ENCODE measurements at regions not wholly inside any gene's neighbourhood (a gene's known extent, or its start where the extent isn't known, plus 50 kb on each side); places are given as distances from the start of the nearest gene placed in this dataset.
"Not testable (repeated sequence)": the region's sequence is repeated elsewhere in the genome, so short reads cannot be mapped to it uniquely, and the experiment has no call there.

GRCh38 chr12:38424436-38424835 is 107.9 kb downstream of the ALG10B start:
- Histone ChIP-seq H3K9ac (ENCODE audit: low read length) (no peak overlapping the region), H3K4me3 (ENCODE audit: low read depth, low read length, poor library complexity, severe bottlenecking) (no peak overlapping the region), H4K20me1 (ENCODE audit: insufficient read depth, low read length) (no peaks in the 10 kb centered on the region), H3K27me3 (ENCODE audit: insufficient read depth, low read length) (no peaks in the 10 kb centered on the region), H3K4me2 (ENCODE audit: low read length) (no peak overlapping the region), H3F3A (ENCODE audit: insufficient read depth, low read length) (no peaks in the 10 kb centered on the region), H3K9me3 (ENCODE audit: low read length) (no peaks in the 10 kb centered on the region), H3K27ac (ENCODE audit: low read depth, low read length, poor library complexity, severe bottlenecking) (no peak overlapping the region), H2AFZ (ENCODE audit: low read length) (no peak overlapping the region), H3K79me2 (ENCODE audit: insufficient read depth, low read length) (no peaks in the 10 kb centered on the region), H3K4me1 (ENCODE audit: insufficient read depth, low read length, severe bottlenecking) (no peaks in the 10 kb centered on the region), H3K9me2 (ENCODE audit: low read depth, low read length) (no peaks in the 10 kb centered on the region), H3K36me3 (ENCODE audit: insufficient read depth, low read length) (no peaks in the 10 kb centered on the region)
- no peak for TF ChIP-seq CTCF (IDR thresholded peaks at IDR 0.05; ENCODE audit: low read length)
- TF ChIP-seq EZH2 (IDR thresholded peaks at IDR 0.05; ENCODE audit: borderline replicate concordance, low read length): no peak

- Histone ChIP-seq H3F3A (ENCODE audit: insufficient read depth, low read length) (no peaks in the 10 kb centered on the region), H3K4me1 (ENCODE audit: insufficient read depth, low read length, severe bottlenecking) (no peaks in the 10 kb centered on the region)
- TF ChIP-seq EZH2 (IDR thresholded peaks at IDR 0.05; ENCODE audit: borderline replicate concordance, low read length) (no peak), CTCF (IDR thresholded peaks at IDR 0.05; ENCODE audit: low read length) (no peak)
Measured at GRCh38 chr12:38427442-38427841, 110.9 kb downstream of the ALG10B start.

GRCh38 chr12:38431921-38432320 is 115.3 kb downstream of the ALG10B start:
- H3K4me2 ChIP-seq (ENCODE audit: low read length): no peak overlapping the region
- no peaks in the 10 kb centered on the region for H3K79me2 ChIP-seq (ENCODE audit: insufficient read depth, low read length)
- no peaks in the 10 kb centered on the region for H3K9me2 ChIP-seq (ENCODE audit: low read depth, low read length)
- H3K36me3 ChIP-seq (ENCODE audit: insufficient read depth, low read length): no peaks in the 10 kb centered on the region
- no peak overlapping the region for H3K9ac ChIP-seq (ENCODE audit: low read length)
- H3K27ac ChIP-seq (ENCODE audit: low read depth, low read length, poor library complexity, severe bottlenecking): no peak overlapping the region
- H3F3A ChIP-seq (ENCODE audit: insufficient read depth, low read length): no peaks in the 10 kb centered on the region
- no peaks in the 10 kb centered on the region for H4K20me1 ChIP-seq (ENCODE audit: insufficient read depth, low read length)
- no peak overlapping the region for H3K4me3 ChIP-seq (ENCODE audit: low read depth, low read length, poor library complexity, severe bottlenecking)
- H3K27me3 ChIP-seq (ENCODE audit: insufficient read depth, low read length): no peaks in the 10 kb centered on the region
- H3K9me3 ChIP-seq (ENCODE audit: low read length): no peaks in the 10 kb centered on the region
- TF ChIP-seq EZH2 (IDR thresholded peaks at IDR 0.05; ENCODE audit: borderline replicate concordance, low read length): no peak
- TF ChIP-seq CTCF (IDR thresholded peaks at IDR 0.05; ENCODE audit: low read length): no peak
- no peaks in the 10 kb centered on the region for H3K4me1 ChIP-seq (ENCODE audit: insufficient read depth, low read length, severe bottlenecking)
- no peak overlapping the region for H2AFZ ChIP-seq (ENCODE audit: low read length)

More at GRCh38 chr12:38427442-38427841, 110.9 kb downstream of the ALG10B start:
- Histone ChIP-seq H3K9me3 (ENCODE audit: low read length) (no peaks in the 10 kb centered on the region), H3K36me3 (ENCODE audit: insufficient read depth, low read length) (no peaks in the 10 kb centered on the region), H3K4me3 (ENCODE audit: low read depth, low read length, poor library complexity, severe bottlenecking) (no peak overlapping the region), H2AFZ (ENCODE audit: low read length) (no peak overlapping the region), H3K79me2 (ENCODE audit: insufficient read depth, low read length) (no peaks in the 10 kb centered on the region), H3K27me3 (ENCODE audit: insufficient read depth, low read length) (no peaks in the 10 kb centered on the region), H3K27ac (ENCODE audit: low read depth, low read length, poor library complexity, severe bottlenecking) (no peak overlapping the region), H3K4me2 (ENCODE audit: low read length) (no peak overlapping the region), H3K9ac (ENCODE audit: low read length) (no peak overlapping the region), H3K9me2 (ENCODE audit: low read depth, low read length) (no peaks in the 10 kb centered on the region), H4K20me1 (ENCODE audit: insufficient read depth, low read length) (no peaks in the 10 kb centered on the region)

- H3K4me3 ChIP-seq (ENCODE audit: low read depth, low read length, poor library complexity, severe bottlenecking); H4K20me1 ChIP-seq (ENCODE audit: insufficient read depth, low read length); H3F3A ChIP-seq (ENCODE audit: insufficient read depth, low read length); H3K4me2 ChIP-seq (ENCODE audit: low read length); H3K9me2 ChIP-seq (ENCODE audit: low read depth, low read length); H3K9me3 ChIP-seq (ENCODE audit: low read length); H3K9ac ChIP-seq (ENCODE audit: low read length); H2AFZ ChIP-seq (ENCODE audit: low read length); H3K27me3 ChIP-seq (ENCODE audit: insufficient read depth, low read length); H3K36me3 ChIP-seq (ENCODE audit: insufficient read depth, low read length); H3K4me1 ChIP-seq (ENCODE audit: insufficient read depth, low read length, severe bottlenecking); H3K79me2 ChIP-seq (ENCODE audit: insufficient read depth, low read length); H3K27ac ChIP-seq (ENCODE audit: low read depth, low read length, poor library complexity, severe bottlenecking): not testable (repeated sequence)
Measured at GRCh38 chr12:38441871-38442281, 125.3 kb downstream of the ALG10B start.

Measured in OCI-LY1 (cell line).